GM12872 (cell line): ENCODE measurements at regions not wholly inside any gene's neighbourhood (a gene's known extent, or its start where the extent isn't known, plus 50 kb on each side); places are given as distances from the start of the nearest gene placed in this dataset.

Source experiments
- TF ChIP-seq, protein P1 (sequence below): IDR thresholded peaks from 3 replicates; pipeline ENCODE4 v1.5.1; 2011; ENCODE audit warnings: low read depth, mild to moderate bottlenecking, low read length, moderate library complexity; ENCODE audit not compliant: insufficient read depth

DNA sequence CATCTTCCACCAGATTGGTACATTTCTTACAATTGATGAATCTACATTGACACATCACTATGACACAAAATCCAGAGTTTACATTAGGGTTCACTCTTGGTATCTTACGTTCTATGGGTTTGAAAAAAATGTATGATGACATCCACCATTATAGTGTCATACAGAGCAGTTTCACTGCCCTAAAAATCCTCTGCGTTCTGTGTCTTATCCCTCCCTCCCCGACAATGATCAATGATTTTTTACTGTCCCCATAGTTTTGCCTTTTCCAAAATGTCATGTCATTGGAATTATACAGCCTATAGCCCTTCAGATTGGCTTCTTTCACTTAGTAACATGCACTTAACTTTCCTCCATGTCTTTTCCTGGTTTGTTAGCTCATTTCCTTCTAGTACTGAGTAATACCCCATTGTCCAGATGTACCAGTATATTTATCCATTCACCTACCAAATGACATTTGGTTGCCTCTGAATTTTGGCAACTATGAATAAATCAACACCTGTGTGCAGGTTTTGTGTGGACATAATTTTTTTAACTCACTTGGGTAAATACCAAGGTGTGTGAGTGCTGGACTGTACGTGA, 80.9 kb upstream of the CDC42BPA start:
- TF ChIP-seq, protein P1, sequence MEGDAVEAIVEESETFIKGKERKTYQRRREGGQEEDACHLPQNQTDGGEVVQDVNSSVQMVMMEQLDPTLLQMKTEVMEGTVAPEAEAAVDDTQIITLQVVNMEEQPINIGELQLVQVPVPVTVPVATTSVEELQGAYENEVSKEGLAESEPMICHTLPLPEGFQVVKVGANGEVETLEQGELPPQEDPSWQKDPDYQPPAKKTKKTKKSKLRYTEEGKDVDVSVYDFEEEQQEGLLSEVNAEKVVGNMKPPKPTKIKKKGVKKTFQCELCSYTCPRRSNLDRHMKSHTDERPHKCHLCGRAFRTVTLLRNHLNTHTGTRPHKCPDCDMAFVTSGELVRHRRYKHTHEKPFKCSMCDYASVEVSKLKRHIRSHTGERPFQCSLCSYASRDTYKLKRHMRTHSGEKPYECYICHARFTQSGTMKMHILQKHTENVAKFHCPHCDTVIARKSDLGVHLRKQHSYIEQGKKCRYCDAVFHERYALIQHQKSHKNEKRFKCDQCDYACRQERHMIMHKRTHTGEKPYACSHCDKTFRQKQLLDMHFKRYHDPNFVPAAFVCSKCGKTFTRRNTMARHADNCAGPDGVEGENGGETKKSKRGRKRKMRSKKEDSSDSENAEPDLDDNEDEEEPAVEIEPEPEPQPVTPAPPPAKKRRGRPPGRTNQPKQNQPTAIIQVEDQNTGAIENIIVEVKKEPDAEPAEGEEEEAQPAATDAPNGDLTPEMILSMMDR = no peak

DNA sequence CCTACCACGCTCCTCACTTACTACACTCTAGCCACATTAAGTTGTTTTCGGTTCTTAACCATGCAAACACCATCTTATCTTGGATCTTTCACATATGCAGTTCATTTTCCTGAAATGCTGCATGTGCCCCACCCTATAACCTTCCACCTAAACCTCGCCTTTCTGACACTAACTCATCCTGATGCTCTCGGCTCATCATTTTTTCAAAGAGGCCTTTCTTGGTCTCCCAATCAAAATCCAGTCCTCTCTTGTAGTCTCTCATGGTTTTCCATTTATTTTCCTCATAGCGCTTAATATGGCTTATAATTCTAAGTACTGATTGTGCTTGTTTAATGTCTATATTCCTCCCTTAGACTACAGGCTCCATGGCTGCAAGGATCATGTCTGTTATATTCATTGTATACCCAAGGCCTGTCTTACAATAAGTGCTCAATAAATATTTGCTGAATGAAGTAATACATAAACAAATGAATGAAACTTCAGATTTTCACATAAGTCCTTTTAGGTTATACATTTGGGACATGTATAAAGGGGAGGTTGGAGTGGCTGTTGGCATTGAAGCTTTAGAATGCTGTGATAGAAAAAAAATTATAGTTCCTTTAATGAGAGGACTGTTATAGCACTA, 79.2 kb upstream of the CDC42BPA start:
- TF ChIP-seq, protein P1 = no peak

DNA sequence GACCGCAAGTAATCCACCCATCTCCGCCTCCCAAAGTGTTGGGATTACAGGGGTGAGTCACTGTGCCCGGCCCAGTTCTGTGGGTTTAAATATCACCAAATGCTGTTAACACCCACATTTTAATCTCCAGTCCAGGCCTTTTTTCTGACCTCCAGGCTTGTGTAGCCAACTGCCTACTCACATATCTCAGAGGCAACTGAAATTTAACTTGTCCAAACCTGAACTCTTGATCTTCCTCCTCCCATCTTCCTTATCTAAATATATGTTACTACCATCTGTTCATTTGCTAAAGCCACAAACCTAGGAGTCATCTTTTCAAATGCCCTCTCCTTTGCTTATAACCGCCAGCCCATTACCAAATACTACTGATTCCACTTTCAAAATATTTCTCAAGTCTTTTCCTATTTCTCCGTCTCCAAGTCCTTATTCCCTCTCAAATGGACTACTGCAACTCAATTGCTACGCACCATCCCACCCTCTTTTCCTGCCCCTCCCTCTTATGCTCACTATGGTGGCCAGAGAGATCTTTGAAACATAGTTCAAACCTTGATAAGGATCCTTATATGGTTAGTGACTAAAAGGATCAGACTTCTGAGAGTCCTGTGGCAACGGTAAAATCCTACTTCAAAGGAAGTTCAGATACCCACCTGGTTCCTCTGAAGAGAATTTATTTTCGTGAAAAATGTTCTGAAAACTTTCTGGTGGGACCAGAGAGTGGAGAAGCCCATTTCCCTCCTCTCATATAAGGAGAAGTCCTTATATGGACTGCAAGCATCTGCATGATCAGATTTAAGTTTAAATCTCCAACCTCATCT, 78.5 kb upstream of the CDC42BPA start:
- TF ChIP-seq, protein P1 = no peak

DNA sequence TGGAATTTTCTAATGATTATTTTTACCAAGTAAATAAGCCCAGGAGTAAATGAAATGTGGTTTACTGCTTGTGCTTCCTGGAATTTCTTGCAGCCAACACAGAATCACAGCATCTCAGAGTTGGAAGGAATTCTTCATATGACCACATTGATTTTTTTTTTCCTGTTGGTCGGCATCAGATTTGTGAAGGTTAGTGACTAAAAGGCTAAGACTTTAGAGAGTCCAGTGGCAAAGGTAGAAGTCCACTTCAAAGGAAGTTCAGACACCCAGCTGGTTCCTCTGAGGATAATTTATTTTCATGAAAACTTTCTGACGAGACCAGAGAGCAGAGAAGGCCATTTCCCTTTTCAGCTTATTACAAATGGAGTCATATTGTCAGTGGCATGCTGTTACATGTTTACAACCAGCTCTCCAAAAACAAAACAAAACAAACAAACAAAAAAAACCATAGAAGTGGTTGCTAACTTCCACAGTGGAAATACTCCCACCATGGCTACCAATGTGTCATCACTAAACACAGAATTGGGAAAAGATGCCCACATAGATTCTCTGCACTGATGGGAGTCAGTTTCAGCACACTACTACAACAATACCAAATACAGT, 77.2 kb upstream of the CDC42BPA start:
- TF ChIP-seq, protein P1 = no peak

DNA sequence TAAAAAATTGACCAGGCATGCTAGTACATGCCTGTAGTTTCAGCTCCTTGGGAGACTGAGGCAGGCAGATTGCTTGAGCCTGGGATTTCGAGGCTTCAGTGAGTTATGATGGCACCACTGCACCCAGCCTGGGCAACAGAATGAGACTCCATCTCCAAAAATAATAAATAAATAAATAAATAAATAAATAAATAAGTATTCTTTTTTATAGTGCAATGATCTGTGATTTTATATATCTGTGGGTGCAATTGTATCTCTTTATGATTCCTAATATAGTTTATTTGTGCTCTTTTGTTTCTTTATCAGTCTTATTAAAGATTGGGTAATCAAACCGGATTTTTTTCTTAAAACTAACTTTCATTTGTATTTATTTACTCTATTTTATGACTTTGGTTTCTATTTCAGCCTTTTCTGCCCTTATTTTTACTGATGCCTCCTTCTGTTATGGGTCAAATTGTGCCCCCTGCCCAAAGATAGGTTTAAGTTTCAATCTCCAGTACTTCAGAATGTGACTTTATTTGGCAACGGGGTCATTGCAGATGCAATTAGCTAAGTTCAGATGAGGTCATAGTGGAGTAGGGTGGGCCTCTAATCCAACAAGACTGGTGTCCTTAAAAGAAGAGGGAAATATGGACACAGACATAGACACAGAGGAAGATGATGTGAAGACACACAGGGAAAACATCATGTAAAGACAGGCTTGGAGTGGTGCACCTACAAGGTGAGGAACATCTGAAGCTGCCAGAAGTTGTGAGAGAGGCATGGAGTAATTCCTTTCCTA, 74.9 kb upstream of the CDC42BPA start:
- TF ChIP-seq, protein P1 = no peak

DNA sequence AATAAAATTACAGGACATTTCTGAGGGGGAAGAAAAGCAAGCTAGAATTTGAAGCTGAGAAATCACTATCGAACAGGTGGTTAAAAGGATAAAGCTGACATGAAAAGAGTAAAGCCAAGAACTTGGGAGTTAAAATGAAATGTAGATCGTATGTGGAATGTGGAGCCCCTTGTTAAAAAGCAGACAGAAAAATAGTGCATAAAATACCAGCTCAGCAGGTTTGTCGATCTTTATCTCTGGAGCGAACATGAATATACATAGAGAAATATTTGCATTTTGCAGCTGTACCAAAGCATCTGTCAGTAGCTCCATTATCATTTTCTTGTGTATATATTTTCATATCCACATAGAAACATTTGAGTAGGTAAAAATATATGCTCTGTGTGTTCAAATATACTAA, 73.6 kb upstream of the CDC42BPA start:
- TF ChIP-seq, protein P1 = no peak

DNA sequence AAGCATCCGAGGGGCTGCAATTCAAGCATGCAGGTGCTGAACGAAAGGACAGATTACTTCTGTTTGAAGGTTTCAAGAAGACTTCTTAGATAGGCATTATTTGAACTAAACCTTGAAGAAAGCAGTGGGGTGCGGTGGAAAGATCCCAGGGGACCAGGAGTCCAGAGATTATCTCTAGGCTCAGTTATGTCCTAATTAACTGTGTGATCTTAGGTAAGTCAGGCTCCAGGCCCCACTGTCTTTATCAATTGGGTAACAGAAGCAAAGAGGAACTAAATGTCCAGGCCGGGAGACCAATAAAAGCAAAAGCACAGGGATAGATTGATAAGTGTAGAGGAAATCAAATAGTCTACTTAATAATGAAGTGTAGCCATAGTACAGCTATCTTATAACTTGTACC, 72.9 kb upstream of the CDC42BPA start:
- TF ChIP-seq, protein P1 = no peak
